ENCODE measurements at regions not wholly inside any gene's neighbourhood (a gene's known extent, or its start where the extent isn't known, plus 50 kb on each side); places are given as distances from the start of the nearest gene placed in this dataset.

GRCh38 chr2:175402571-175402970, 221.1 kb upstream of the ATP5MC3 start:
- TF ChIP-seq CTCF (IDR thresholded peaks at IDR 0.05; ENCODE audit: low read depth, low read length, missing input control) = no peak
- TF ChIP-seq YY1 (IDR thresholded peaks at IDR 0.05) = no peak
- TF ChIP-seq TAF1 (conservative IDR thresholded peaks at IDR 0.05) = no peak
- TF ChIP-seq GABPA (IDR thresholded peaks at IDR 0.05 in 1 of 2, conservative IDR thresholded peaks at IDR 0.05 in 1 of 2) = no peak
- no peak for TF ChIP-seq RAD21 (IDR thresholded peaks at IDR 0.05)
- TF ChIP-seq SP1 (IDR thresholded peaks at IDR 0.05) = no peak
- no peak for TF ChIP-seq REST (IDR thresholded peaks at IDR 0.05)
- TF ChIP-seq MAX (IDR thresholded peaks at IDR 0.05) = no peak
- no peak for TF ChIP-seq ATF3 (IDR thresholded peaks at IDR 0.05)
- no peak for TF ChIP-seq JUND (IDR thresholded peaks at IDR 0.05)
- TF ChIP-seq ZBTB33 (IDR thresholded peaks at IDR 0.05) = no peak
- TF ChIP-seq HNF4A (conservative IDR thresholded peaks at IDR 0.05) = no peak
